Hepatocyte (in vitro differentiated cells): ENCODE measurements at regions not wholly inside any gene's neighbourhood (a gene's known extent, or its start where the extent isn't known, plus 50 kb on each side); places are given as distances from the start of the nearest gene placed in this dataset.

Experiments used
- DNase-seq: peaks from one replicate; pipeline ENCODE4 v3.0.0-alpha.2; 2016; ENCODE audit warnings: low spot score
- H2AFZ ChIP-seq: fragments of 200-600 bp; sonication (generic); 2 replicates; pipeline ENCODE4 v1.6.0; 2016; ENCODE audit warnings: antibody characterized with exemption, mild to moderate bottlenecking
- H3K27ac ChIP-seq: fragments of 200-600 bp; sonication (generic); 2 replicates; pipeline ENCODE4 v1.5.1; 2016; ENCODE audit warnings: mild to moderate bottlenecking
- H3K27me3 ChIP-seq: fragments of 200-600 bp; sonication (generic); 2 replicates; pipeline ENCODE4 v1.6.1; 2016
- H3K36me3 ChIP-seq: fragments of 200-600 bp; sonication (generic); replicated peaks from 2 replicates; pipeline ENCODE4 v1.5.1; 2016; ENCODE audit warnings: low read depth; ENCODE audit not compliant: insufficient read depth
- H3K4me1 ChIP-seq: fragments of 200-600 bp; sonication (generic); 2 replicates; pipeline ENCODE4 v1.5.1; 2016; ENCODE audit warnings: mild to moderate bottlenecking, moderate library complexity; ENCODE audit not compliant: insufficient read depth
- H3K4me2 ChIP-seq: fragments of 200-600 bp; sonication (generic); 2 replicates; pipeline ENCODE4 v1.6.0; 2016
- H3K4me3 ChIP-seq: fragments of 200-600 bp; sonication (generic); 2 replicates; pipeline ENCODE4 v1.5.1; 2016; ENCODE audit warnings: mild to moderate bottlenecking
- H3K79me2 ChIP-seq: fragments of 200-600 bp; sonication (generic); 2 replicates; pipeline ENCODE4 v1.6.0; 2017; ENCODE audit warnings: mild to moderate bottlenecking
- H3K9me2 ChIP-seq: fragments of 200-600 bp; sonication (generic); replicated peaks from 2 replicates; pipeline ENCODE4 v1.6.0; 2017; ENCODE audit warnings: mild to moderate bottlenecking; ENCODE audit not compliant: insufficient read depth
- H3K9me3 ChIP-seq: fragments of 200-600 bp; sonication (generic); 2 replicates; pipeline ENCODE4 v1.5.1; 2016; ENCODE audit warnings: low read depth, mild to moderate bottlenecking
- H4K20me1 ChIP-seq: fragments of 200-600 bp; sonication (generic); 2 replicates; pipeline ENCODE4 v1.6.0; 2016; ENCODE audit warnings: mild to moderate bottlenecking; ENCODE audit not compliant: insufficient read depth, poor library complexity, severe bottlenecking
- CTCF ChIP-seq: fragments of 200-600 bp; sonication (generic); IDR thresholded peaks from 2 replicates; pipeline ENCODE4 v1.5.1; 2016; ENCODE audit warnings: antibody characterized with exemption, mild to moderate bottlenecking; ENCODE audit not compliant: poor library complexity
- EZH2 ChIP-seq: fragments of 200-600 bp; sonication (generic); IDR thresholded peaks from 2 replicates; pipeline ENCODE4 v1.6.1; 2016; ENCODE audit warnings: antibody characterized with exemption, mild to moderate bottlenecking, borderline replicate concordance
- EZH2phosphoT487 ChIP-seq: fragments of 200-600 bp; sonication (generic); IDR thresholded peaks from one replicate; pipeline ENCODE4 v1.6.1; 2018; ENCODE audit warnings: antibody characterized with exemption, mild to moderate bottlenecking, low read depth, moderate library complexity; ENCODE audit not compliant: unreplicated experiment, severe bottlenecking
- WGBS: methylation state at CpG from one replicate; pipeline ENCODE4 v1.1.6; 2016; ENCODE audit warnings: low lambda C conversion rate; ENCODE audit errors: missing lambda C conversion rate; 5-methylcytosine and 5-hydroxymethylcytosine counted together

GRCh38 chr15:88403351-88403791 lies 63.8 kb downstream of the MRPL46 start:
- H4K20me1 ChIP-seq, result no peaks in the 10 kb centered on the region
- H3K36me3 ChIP-seq, result no peaks in the 10 kb centered on the region
- TF ChIP-seq EZH2 (no peak), CTCF (no peak), EZH2phosphoT487 (no peak)
- WGBS, result 61% methylated on average over 9 of the region's 9 CpGs
- H3K79me2 ChIP-seq, result no peaks in the 10 kb centered on the region
- no peak overlapping the region for H3K4me2 ChIP-seq
- H3K9me3 ChIP-seq, result no peaks in the 10 kb centered on the region
- peaks cover 17% of the 10 kb centered on the region for H3K4me1 ChIP-seq
- DNase-seq, result no peak
- H3K27me3 ChIP-seq, result no peaks in the 10 kb centered on the region
- no peaks in the 10 kb centered on the region for H3K9me2 ChIP-seq
- H3K4me3 ChIP-seq, result no peak overlapping the region
- H3K27ac ChIP-seq, result no peak overlapping the region
- no peak overlapping the region for H2AFZ ChIP-seq

- Histone ChIP-seq H3K4me2 (peak overlapping the region; percentile 52), H3K4me1 (peaks cover 17% of the 10 kb centered on the region), H3K9me2 (no peaks in the 10 kb centered on the region), H3K9me3 (no peaks in the 10 kb centered on the region), H4K20me1 (no peaks in the 10 kb centered on the region), H2AFZ (peak overlapping the region; percentile 25), H3K4me3 (no peak overlapping the region), H3K36me3 (no peaks in the 10 kb centered on the region), H3K79me2 (no peaks in the 10 kb centered on the region), H3K27me3 (no peaks in the 10 kb centered on the region), H3K27ac (peak overlapping the region; percentile 79)
- peak; percentile 43 for DNase-seq
- 31% methylated on average over 10 of the region's 10 CpGs for whole genome bisulfite sequencing
- TF ChIP-seq EZH2phosphoT487, result no peak
- no peak for TF ChIP-seq CTCF
- no peak for TF ChIP-seq EZH2
Observed at GRCh38 chr15:88401996-88402656, 65.1 kb downstream of the MRPL46 start.

- Histone ChIP-seq H3K4me2 (peak overlapping the region; percentile 52), H3K9me3 (no peaks in the 10 kb centered on the region), H3K27me3 (no peaks in the 10 kb centered on the region), H3K27ac (peak overlapping the region; percentile 79), H3K4me3 (no peak overlapping the region), H3K79me2 (no peaks in the 10 kb centered on the region), H3K4me1 (peaks cover 17% of the 10 kb centered on the region), H4K20me1 (no peaks in the 10 kb centered on the region), H3K36me3 (no peaks in the 10 kb centered on the region), H3K9me2 (no peaks in the 10 kb centered on the region), H2AFZ (peak overlapping the region; percentile 25)
- TF ChIP-seq EZH2phosphoT487 (no peak), CTCF (no peak), EZH2 (no peak)
- 61% methylated on average over 13 of the region's 13 CpGs for WGBS
- no peak for DNase-seq
Observed at GRCh38 chr15:88401251-88401995, 65.8 kb downstream of the MRPL46 start.
